Progenitor cell of endocrine pancreas (in vitro differentiated cells): ENCODE measurements at regions not wholly inside any gene's neighbourhood (a gene's known extent, or its start where the extent isn't known, plus 50 kb on each side); places are given as distances from the start of the nearest gene placed in this dataset.

ENCODE experiments used
- DNase-seq: peaks from one replicate; pipeline ENCODE4 v3.0.0; 2021; ENCODE audit warnings: low spot score; ENCODE audit not compliant: unreplicated experiment
- H3K27ac Mint-ChIP-seq: 2 replicates; pipeline ENCODE4 v1.8.0; 2021; ENCODE audit warnings: mild to moderate bottlenecking, moderate library complexity, mixed read lengths
- H3K27me3 Mint-ChIP-seq: 2 replicates; pipeline ENCODE4 v1.8.0; 2021; ENCODE audit warnings: mixed read lengths
- H3K36me3 Mint-ChIP-seq: 2 replicates; pipeline ENCODE4 v1.8.0; 2022; ENCODE audit warnings: mixed read lengths; ENCODE audit not compliant: insufficient read depth
- H3K4me1 Mint-ChIP-seq: 2 replicates; pipeline ENCODE4 v1.8.0; 2021; ENCODE audit warnings: low read depth, mixed read lengths
- H3K4me3 Mint-ChIP-seq: 2 replicates; pipeline ENCODE4 v1.8.0; 2021; ENCODE audit warnings: low read depth, mild to moderate bottlenecking, moderate library complexity, mixed read lengths
- H3K9me3 Mint-ChIP-seq: 2 replicates; pipeline ENCODE4 v1.8.0; 2021; ENCODE audit warnings: low read depth, mixed read lengths
- CTCF ChIP-seq: fragments of 200-600 bp; sonication (generic); IDR thresholded peaks from one replicate; pipeline ENCODE4 v1.5.0; 2021; ENCODE audit warnings: antibody characterized with exemption, mild to moderate bottlenecking; ENCODE audit not compliant: unreplicated experiment

GRCh38 chr19:23817519-23817918 lies 58.8 kb upstream of the ZNF681 start:
- H3K27me3 Mint-ChIP-seq = no peaks in the 10 kb centered on the region
- H3K36me3 Mint-ChIP-seq = peaks cover 52% of the 10 kb centered on the region
- peaks cover 37% of the 10 kb centered on the region for H3K9me3 Mint-ChIP-seq
- TF ChIP-seq CTCF = no peak
- no peak overlapping the region for H3K4me3 Mint-ChIP-seq
- no peak for DNase-seq
- H3K4me1 Mint-ChIP-seq = no peaks in the 10 kb centered on the region
- H3K27ac Mint-ChIP-seq = peak overlapping the region; percentile 13

GRCh38 chr19:23810496-23810895 lies 51.8 kb upstream of the ZNF681 start:
- Mint-ChIP-seq H3K9me3 (peaks cover 4% of the 10 kb centered on the region), H3K4me3 (no peak overlapping the region), H3K36me3 (peaks cover 37% of the 10 kb centered on the region), H3K4me1 (no peaks in the 10 kb centered on the region), H3K27me3 (no peaks in the 10 kb centered on the region), H3K27ac (no peak overlapping the region)
- DNase-seq = no peak
- TF ChIP-seq CTCF = no peak
